HUES48 (cell line): ENCODE measurements at regions not wholly inside any gene's neighbourhood (a gene's known extent, or its start where the extent isn't known, plus 50 kb on each side); places are given as distances from the start of the nearest gene placed in this dataset.
"Not testable (repeated sequence)": the region's sequence is repeated elsewhere in the genome, so short reads cannot be mapped to it uniquely, and the experiment has no call there.

Experiments used
- H3K27ac ChIP-seq: one replicate; pipeline ENCODE4 v1.7.0; 2013; ENCODE audit warnings: low read depth, low read length, inconsistent platforms
- H3K27me3 ChIP-seq: 2 replicates; pipeline ENCODE4 v1.6.1; 2013; ENCODE audit warnings: mild to moderate bottlenecking, low read length; ENCODE audit not compliant: control insufficient read depth, insufficient read depth
- H3K36me3 ChIP-seq: 2 replicates; pipeline ENCODE4 v1.6.1; 2013; ENCODE audit warnings: low read length; ENCODE audit not compliant: control insufficient read depth, insufficient read depth
- H3K4me1 ChIP-seq: 2 replicates; pipeline ENCODE4 v1.6.1; 2013; ENCODE audit warnings: mild to moderate bottlenecking, low read length; ENCODE audit not compliant: control insufficient read depth, insufficient read depth
- H3K4me3 ChIP-seq: 2 replicates; pipeline ENCODE4 v1.5.1; 2013; ENCODE audit warnings: mild to moderate bottlenecking, low read depth, low read length
- H3K9ac ChIP-seq: 2 replicates; pipeline ENCODE4 v1.6.1; 2013; ENCODE audit warnings: mild to moderate bottlenecking, low read depth, low read length, moderate library complexity
- H3K9me3 ChIP-seq: 2 replicates; pipeline ENCODE4 v1.6.1; 2013; ENCODE audit warnings: low read length; ENCODE audit not compliant: control insufficient read depth, insufficient read depth

GRCh38 chr1:195733408-195733807 lies 874.8 kb downstream of the KCNT2 start:
- Histone ChIP-seq H3K36me3 (no peaks in the 10 kb centered on the region), H3K9ac (no peak overlapping the region), H3K27me3 (no peaks in the 10 kb centered on the region), H3K4me3 (no peak overlapping the region), H3K4me1 (no peaks in the 10 kb centered on the region; the same call in 1 of the 2 replicates), H3K27ac (no peak overlapping the region), H3K9me3 (no peaks in the 10 kb centered on the region)

GRCh38 chr1:195731385-195731784 lies 876.9 kb downstream of the KCNT2 start:
- H3K36me3 ChIP-seq = no peaks in the 10 kb centered on the region
- no peaks in the 10 kb centered on the region; the same call in 1 of the 2 replicates for H3K4me1 ChIP-seq
- H3K4me3 ChIP-seq = no peak overlapping the region
- H3K27me3 ChIP-seq = no peaks in the 10 kb centered on the region
- no peaks in the 10 kb centered on the region for H3K9me3 ChIP-seq
- H3K27ac ChIP-seq = no peak overlapping the region
- H3K9ac ChIP-seq = no peak overlapping the region

GRCh38 chr1:195723796-195724194 lies 884.4 kb downstream of the KCNT2 start:
- no peaks in the 10 kb centered on the region for H3K27me3 ChIP-seq

GRCh38 chr1:195722852-195723795 lies 885.1 kb downstream of the KCNT2 start:
- H3K9ac ChIP-seq, H3K27ac ChIP-seq, H3K36me3 ChIP-seq, H3K9me3 ChIP-seq, H3K4me3 ChIP-seq, H3K27me3 ChIP-seq: not testable (repeated sequence)
- H3K4me1 ChIP-seq = peaks cover 10% of the 10 kb centered on the region; the same call in 1 of the 2 replicates

More at GRCh38 chr1:195723796-195724194, 884.4 kb downstream of the KCNT2 start:
- no peak overlapping the region for H3K4me3 ChIP-seq
- H3K27ac ChIP-seq = no peak overlapping the region
- H3K4me1 ChIP-seq = peaks cover 10% of the 10 kb centered on the region; the same call in 1 of the 2 replicates
- H3K9ac ChIP-seq = no peak overlapping the region
- no peaks in the 10 kb centered on the region for H3K36me3 ChIP-seq
- H3K9me3 ChIP-seq = no peaks in the 10 kb centered on the region

DNA sequence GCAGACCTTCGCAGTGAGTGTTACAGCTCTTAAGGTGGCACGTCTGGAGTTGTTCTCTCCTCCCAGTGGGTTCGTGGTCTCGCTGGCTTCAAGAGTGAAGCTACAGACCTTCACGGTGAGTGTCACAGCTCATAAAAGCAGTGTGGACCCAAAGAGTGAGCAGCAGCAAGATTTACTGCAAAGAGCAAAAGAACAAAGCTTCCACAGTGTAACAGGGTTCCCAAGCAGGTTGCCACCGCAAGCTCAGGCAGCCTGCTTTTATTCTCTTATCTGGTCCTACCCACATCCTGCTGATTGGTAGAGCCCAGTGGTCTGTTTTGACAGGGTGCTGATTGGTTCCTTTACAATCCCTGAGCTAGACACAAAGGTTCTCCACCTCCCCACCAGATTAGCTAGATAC lies 886.1 kb downstream of the KCNT2 start:
- peaks cover 10% of the 10 kb centered on the region; the same call in 1 of the 2 replicates for H3K4me1 ChIP-seq
- H3K27ac ChIP-seq, H3K4me3 ChIP-seq, H3K36me3 ChIP-seq, H3K9ac ChIP-seq, H3K27me3 ChIP-seq, H3K9me3 ChIP-seq: not testable (repeated sequence)

GRCh38 chr1:195721210-195721971 lies 886.8 kb downstream of the KCNT2 start:
- no peak overlapping the region for H3K9ac ChIP-seq
- H3K9me3 ChIP-seq = no peaks in the 10 kb centered on the region
- H3K4me1 ChIP-seq = peaks cover 13% of the 10 kb centered on the region; the same call in 1 of the 2 replicates
- H3K4me3 ChIP-seq = no peak overlapping the region
- H3K27ac ChIP-seq = no peak overlapping the region
- no peaks in the 10 kb centered on the region for H3K36me3 ChIP-seq
- H3K27me3 ChIP-seq = no peaks in the 10 kb centered on the region

DNA sequence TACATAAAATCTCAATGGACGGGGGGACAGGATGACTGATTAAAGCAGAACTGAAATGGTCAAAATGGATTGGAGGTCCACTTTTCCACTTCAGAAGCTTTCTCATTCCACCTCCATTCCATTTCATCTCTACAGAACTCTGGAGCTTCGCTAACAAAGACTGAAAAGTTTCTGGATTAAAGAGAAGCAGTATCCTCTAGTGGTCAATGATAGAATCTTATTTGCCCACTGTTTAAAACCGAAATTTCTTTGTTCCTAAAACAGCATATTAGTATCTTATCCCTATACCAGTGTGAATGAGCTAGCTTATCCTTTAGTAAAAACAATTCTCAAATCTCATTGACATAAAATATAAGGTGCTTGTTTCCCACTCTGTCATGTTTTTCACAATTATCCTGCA lies 890.6 kb downstream of the KCNT2 start:
- H3K27ac ChIP-seq = no peak overlapping the region
- peaks cover 27% of the 10 kb centered on the region for H3K4me1 ChIP-seq
- no peak overlapping the region for H3K9ac ChIP-seq
- no peaks in the 10 kb centered on the region for H3K9me3 ChIP-seq
- no peak overlapping the region for H3K4me3 ChIP-seq
- H3K27me3 ChIP-seq = no peaks in the 10 kb centered on the region
- H3K36me3 ChIP-seq = no peaks in the 10 kb centered on the region

DNA sequence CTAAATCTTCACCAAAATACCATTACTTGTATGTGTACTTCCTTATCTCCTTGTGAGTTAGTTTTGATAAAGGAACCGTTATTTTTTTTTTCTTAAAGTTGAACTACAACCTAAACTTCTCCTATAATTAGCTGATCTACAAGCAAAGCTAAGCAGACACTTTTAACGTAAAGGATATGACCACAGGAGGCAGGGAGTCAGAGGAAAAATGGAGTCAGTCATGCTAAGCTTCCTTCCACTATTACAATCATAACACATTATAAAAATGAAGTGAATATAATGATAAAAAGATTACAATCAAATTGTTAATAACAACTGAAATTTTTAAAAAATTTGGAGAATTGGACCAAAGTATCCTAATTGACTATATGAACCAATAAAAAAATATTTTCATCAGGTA lies 892.6 kb downstream of the KCNT2 start:
- H3K4me3 ChIP-seq = no peak overlapping the region
- H3K27me3 ChIP-seq = no peaks in the 10 kb centered on the region
- H3K9ac ChIP-seq = no peak overlapping the region
- H3K9me3 ChIP-seq = no peaks in the 10 kb centered on the region
- no peak overlapping the region for H3K27ac ChIP-seq
- no peaks in the 10 kb centered on the region for H3K36me3 ChIP-seq
- peaks cover 27% of the 10 kb centered on the region for H3K4me1 ChIP-seq

GRCh38 chr1:195714248-195714647 lies 894.0 kb downstream of the KCNT2 start:
- Histone ChIP-seq H3K4me3 (no peak overlapping the region), H3K27me3 (no peaks in the 10 kb centered on the region), H3K27ac (no peak overlapping the region), H3K9ac (no peak overlapping the region), H3K9me3 (no peaks in the 10 kb centered on the region), H3K4me1 (peaks cover 21% of the 10 kb centered on the region), H3K36me3 (no peaks in the 10 kb centered on the region)

- Histone ChIP-seq H3K27me3 (no peaks in the 10 kb centered on the region), H3K4me1 (peaks cover 7% of the 10 kb centered on the region), H3K27ac (no peak overlapping the region), H3K9ac (no peak overlapping the region), H3K4me3 (no peak overlapping the region), H3K9me3 (no peaks in the 10 kb centered on the region), H3K36me3 (no peaks in the 10 kb centered on the region)
Measured at GRCh38 chr1:195709821-195710220, 898.4 kb downstream of the KCNT2 start.

- Histone ChIP-seq H3K36me3 (no peaks in the 10 kb centered on the region), H3K27ac (no peak overlapping the region), H3K9ac (no peak overlapping the region), H3K27me3 (no peaks in the 10 kb centered on the region), H3K9me3 (no peaks in the 10 kb centered on the region), H3K4me3 (no peak overlapping the region), H3K4me1 (no peaks in the 10 kb centered on the region)
Measured at GRCh38 chr1:195704028-195704427, 904.2 kb downstream of the KCNT2 start.
